ENCODE measurements at regions not wholly inside any gene's neighbourhood (a gene's known extent, or its start where the extent isn't known, plus 50 kb on each side); places are given as distances from the start of the nearest gene placed in this dataset.

DNA sequence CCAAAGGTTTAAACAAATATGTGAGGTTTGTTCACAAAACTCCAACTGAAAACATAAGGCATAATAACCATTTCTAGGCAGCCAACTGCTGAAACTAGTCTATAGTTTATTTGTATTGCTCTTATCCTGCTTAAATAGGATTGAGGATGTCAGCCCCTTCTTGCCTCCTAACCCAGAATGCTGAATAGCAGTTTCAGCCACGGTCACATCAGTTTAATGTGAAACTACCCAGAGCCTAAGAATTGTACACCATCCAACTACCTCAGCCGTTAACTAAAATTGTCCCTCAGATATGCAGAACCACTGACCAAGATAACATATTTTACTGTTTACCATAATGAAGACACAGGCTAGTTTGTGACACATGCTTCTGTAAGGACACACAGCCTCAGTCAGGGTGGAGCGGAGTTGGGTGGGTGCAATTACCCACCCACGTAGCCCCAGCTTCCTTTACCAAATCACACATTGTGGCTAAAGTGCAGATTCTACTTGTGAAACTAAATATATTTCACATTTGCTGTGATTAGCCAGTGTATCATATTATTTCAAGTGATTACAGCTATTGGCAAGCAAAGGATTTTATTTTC is 259.9 kb downstream of the EFNB2 start:
- TF ChIP-seq, protein P1, sequence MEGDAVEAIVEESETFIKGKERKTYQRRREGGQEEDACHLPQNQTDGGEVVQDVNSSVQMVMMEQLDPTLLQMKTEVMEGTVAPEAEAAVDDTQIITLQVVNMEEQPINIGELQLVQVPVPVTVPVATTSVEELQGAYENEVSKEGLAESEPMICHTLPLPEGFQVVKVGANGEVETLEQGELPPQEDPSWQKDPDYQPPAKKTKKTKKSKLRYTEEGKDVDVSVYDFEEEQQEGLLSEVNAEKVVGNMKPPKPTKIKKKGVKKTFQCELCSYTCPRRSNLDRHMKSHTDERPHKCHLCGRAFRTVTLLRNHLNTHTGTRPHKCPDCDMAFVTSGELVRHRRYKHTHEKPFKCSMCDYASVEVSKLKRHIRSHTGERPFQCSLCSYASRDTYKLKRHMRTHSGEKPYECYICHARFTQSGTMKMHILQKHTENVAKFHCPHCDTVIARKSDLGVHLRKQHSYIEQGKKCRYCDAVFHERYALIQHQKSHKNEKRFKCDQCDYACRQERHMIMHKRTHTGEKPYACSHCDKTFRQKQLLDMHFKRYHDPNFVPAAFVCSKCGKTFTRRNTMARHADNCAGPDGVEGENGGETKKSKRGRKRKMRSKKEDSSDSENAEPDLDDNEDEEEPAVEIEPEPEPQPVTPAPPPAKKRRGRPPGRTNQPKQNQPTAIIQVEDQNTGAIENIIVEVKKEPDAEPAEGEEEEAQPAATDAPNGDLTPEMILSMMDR (conservative IDR thresholded peaks at IDR 0.05; ENCODE audit: control insufficient read depth, insufficient read depth, low read depth, low read length), result no peak
- no peak overlapping the region for H3K4me3 ChIP-seq (ENCODE audit: control insufficient read depth, low read depth, low read length)
- DNase-seq (ENCODE audit: low read depth), result no peak

DNA sequence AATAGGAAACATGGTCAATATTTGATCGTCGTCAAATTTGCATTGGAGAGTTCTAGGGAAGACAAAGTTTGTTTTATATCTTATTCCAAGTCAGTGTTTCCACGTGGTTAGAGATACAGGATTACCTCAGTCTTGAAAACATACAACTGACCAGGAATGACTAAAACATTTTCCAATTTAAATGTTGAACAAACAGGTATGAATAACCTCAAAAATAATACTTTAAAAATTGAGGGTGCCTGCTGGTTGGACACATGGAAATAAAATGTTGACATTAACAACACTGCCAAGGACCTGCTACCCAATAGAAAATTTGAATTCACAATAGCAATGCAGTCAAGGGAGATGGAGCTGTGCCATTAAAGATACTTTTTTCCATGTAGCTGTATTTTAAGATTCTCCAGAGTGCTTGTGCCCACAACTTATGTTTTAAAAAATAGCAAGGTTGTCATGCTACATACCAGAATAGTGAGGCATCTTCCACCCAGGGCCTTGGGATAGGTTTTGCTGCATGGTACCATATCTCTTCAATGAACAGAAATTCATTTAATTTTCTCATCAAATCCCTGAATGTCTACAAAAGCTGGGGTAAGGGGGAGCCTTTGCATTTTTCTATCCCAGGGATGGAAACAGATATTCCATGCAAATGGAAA is 260.8 kb downstream of the EFNB2 start:
- no peak for DNase-seq (ENCODE audit: low read depth)
- TF ChIP-seq, protein P1 (conservative IDR thresholded peaks at IDR 0.05; ENCODE audit: control insufficient read depth, insufficient read depth, low read depth, low read length), result no peak
- no peak overlapping the region for H3K4me3 ChIP-seq (ENCODE audit: control insufficient read depth, low read depth, low read length)

DNA sequence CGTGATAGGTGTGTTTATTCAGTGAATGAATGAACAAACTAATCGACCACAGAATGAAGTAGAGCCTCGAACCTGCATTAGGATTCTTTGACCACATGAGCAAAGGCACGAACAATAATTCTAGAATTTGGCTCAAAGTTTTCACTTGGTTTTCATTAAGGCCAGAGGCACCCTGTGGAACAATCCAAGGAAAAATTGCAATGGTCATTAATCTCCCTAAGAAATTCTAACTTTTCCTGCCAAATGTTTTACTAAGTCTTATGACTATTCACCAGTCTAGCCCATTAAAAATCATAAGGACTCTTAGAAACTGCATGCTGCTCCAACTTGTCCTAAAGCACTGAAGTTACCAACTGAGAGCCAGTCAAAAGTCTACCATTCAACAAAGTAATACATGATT is 271.7 kb downstream of the EFNB2 start:
- TF ChIP-seq, protein P1 (conservative IDR thresholded peaks at IDR 0.05; ENCODE audit: control insufficient read depth, insufficient read depth, low read depth, low read length), result no peak
- H3K4me3 ChIP-seq (ENCODE audit: control insufficient read depth, low read depth, low read length), result no peak overlapping the region
- DNase-seq (ENCODE audit: low read depth), result no peak

DNA sequence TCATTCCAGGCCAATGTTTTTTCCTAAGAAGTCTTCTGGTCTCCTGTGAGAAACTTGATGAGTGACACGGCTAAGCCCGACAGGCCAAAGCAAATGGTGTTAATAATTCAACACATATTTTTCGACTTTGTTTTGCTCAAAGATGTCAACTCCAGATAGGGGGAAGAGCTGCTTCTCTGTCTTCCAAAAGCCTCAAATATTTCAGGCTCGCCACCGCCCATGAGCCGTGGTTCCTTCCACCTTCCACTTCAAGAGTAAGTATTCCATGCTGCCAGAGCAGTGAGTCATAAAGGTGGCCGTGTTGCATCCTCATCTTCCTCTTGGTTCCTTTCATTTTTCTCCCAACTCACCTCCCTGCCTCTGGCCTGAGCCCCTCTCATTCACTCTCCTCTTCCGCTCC is 272.6 kb downstream of the EFNB2 start:
- H3K4me3 ChIP-seq (ENCODE audit: control insufficient read depth, low read depth, low read length), result no peak overlapping the region
- DNase-seq (ENCODE audit: low read depth), result no peak
- TF ChIP-seq, protein P1 (conservative IDR thresholded peaks at IDR 0.05; ENCODE audit: control insufficient read depth, insufficient read depth, low read depth, low read length), result no peak

DNA sequence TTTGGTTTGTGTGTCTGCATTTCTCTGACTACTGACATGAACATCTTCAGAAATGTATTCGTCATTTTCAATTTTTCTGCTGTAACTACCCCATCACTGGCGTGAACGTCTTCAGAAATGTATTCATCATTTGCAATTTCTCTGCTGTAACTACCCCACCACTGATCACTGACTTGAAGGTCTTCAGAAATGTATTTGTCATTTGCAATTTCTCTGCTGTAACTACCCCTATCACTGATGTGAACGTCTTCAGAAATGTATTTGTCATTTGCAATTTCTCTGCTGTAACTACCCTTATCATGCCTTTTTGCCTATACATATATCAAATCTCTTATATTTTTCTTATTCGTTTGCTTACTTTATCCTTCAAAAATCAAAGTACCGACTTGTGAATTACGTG is 274.0 kb downstream of the EFNB2 start:
- no peak for DNase-seq (ENCODE audit: low read depth)
- TF ChIP-seq, protein P1 (conservative IDR thresholded peaks at IDR 0.05; ENCODE audit: control insufficient read depth, insufficient read depth, low read depth, low read length), result no peak
- H3K4me3 ChIP-seq (ENCODE audit: control insufficient read depth, low read depth, low read length), result no peak overlapping the region

DNA sequence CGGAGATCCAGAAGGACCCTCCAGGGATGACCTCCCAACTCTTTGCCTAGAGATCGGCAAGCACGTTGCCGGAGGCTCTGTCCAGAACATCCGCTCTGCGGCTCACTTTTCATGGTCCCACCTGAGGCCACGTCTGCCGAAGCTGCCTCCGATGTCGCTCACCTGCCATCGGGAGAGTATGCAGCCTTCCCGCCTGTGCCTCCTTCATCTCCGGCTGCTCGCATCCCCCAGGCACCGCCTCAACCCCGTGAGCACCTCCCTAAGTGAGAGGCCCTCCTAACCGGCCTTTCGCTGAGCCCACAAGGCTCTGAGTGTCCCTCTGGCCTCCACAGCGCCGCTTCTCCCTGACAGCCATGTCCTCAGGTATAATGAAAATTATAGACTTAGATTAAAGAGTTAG is 275.1 kb downstream of the EFNB2 start:
- H3K4me3 ChIP-seq (ENCODE audit: control insufficient read depth, low read depth, low read length), result no peak overlapping the region
- DNase-seq (ENCODE audit: low read depth), result no peak
- TF ChIP-seq, protein P1 (conservative IDR thresholded peaks at IDR 0.05; ENCODE audit: control insufficient read depth, insufficient read depth, low read depth, low read length), result no peak
